LHCN-M2 (cell line): ENCODE measurements at regions not wholly inside any gene's neighbourhood (a gene's known extent, or its start where the extent isn't known, plus 50 kb on each side); places are given as distances from the start of the nearest gene placed in this dataset.
"Not testable (repeated sequence)": the region's sequence is repeated elsewhere in the genome, so short reads cannot be mapped to it uniquely, and the experiment has no call there.

Experiments
- DNase-seq: peaks from one replicate; pipeline ENCODE4 v3.0.0-alpha.2; 2012; ENCODE audit warnings: low read depth

DNA sequence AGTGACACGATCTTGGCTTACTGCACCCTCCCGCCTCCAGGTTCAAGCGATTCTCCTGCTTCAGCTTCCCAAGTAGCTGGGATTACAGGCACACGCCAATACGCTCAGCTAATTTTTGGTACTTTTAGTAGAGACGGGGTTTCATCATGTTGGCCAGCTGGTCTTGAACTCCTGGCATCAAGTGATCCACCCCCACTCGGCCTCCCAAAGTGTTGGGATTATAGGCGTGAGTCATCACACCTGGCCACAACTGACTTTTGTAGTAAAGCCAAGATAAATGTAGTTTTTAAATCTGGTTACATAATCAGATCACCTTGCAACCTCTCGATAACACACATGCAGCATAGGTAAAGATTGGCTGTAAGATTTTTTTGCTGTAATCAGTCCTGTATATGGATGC lies 657.5 kb upstream of the DPPA4 start:
- no peak for DNase-seq

DNA sequence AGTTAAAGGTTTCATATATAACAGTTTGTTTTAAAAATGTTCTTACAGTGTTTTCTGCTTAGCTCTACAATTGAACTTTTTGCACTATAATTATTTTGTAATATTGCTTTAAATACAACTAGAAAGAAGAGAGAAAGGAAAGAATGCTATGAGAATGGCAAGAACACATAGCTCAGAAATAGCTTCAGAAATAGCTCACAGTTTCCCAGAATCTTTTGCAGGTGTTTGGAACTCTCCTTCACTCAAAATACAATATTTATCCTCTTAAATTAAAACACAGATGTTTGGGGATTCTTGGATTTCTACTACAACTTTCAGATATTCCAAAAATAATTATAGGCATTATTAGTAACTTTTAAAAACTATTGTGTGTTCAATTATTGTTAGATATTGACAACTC lies 658.0 kb upstream of the DPPA4 start:
- no peak for DNase-seq

DNA sequence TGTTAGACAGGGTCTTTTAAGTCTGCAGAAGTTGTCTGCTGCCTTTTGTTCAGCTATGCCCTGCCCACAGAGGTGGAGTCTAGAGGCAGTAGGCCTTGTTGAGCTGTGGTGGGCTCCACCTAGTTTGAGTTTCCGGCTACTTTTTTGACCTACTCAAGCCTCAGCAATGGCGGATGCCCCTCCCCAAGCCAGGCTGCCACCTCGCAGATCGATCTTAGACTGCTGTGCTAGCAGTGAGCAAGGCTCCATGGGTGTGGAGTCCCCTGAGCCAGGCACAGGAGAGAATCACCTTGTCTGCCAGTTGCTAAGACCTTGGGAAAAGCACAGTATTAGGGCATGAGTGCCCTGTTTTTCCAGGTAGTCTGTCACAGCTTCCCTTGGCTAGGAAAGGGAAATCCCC lies 664.6 kb upstream of the DPPA4 start:
- not testable (repeated sequence) for DNase-seq

DNA sequence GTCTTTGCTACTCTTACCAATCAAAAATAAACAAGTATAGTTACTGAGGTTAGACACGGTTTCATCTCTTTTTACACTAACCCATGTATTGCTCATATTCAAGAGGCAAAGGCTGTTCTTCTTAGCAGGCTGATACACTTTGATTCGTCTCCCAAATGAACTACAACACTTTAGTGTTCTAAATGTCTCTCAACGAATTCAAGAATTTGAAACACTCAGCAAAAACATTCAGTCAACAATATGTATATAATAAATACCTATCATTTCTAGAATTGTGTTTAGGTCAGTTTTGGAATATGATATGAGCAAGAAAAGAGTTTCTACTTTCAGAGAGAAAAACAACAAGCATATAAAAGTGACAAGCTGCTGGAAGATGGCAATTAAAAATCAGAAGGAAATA lies 669.6 kb upstream of the DPPA4 start:
- no peak for DNase-seq

DNA sequence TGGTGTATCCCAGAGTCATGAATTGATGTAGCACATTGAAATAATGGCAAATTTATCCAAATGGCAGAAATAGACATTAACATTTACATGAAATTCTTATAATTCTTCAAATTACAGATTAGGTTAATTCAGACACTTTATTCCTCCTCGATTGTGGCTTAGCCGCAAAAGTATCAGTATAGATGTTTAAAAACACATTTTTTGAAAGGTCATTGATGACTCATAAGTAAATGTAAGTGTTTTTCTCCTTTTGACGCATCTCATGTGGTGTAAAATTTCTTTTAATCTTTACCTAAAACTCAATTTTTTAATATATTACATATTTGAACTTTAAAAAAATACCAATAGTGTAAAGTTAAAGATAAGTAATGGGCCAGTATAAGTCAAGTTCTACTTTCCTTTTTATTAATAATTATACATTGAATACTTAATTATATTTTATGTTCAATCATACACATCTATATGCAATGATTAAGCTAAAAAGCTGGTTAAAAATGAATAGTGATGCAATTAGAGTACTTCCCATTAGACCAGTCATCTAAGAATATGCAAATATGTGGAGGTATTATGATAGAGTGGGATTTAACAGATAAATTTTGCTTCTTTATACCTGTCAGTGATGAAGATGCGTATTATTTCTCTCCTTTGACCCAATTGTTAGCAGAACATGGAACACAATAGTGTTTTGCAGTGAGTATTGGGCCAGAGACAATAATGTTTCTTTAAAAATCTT lies 678.1 kb upstream of the DPPA4 start:
- no peak for DNase-seq

DNA sequence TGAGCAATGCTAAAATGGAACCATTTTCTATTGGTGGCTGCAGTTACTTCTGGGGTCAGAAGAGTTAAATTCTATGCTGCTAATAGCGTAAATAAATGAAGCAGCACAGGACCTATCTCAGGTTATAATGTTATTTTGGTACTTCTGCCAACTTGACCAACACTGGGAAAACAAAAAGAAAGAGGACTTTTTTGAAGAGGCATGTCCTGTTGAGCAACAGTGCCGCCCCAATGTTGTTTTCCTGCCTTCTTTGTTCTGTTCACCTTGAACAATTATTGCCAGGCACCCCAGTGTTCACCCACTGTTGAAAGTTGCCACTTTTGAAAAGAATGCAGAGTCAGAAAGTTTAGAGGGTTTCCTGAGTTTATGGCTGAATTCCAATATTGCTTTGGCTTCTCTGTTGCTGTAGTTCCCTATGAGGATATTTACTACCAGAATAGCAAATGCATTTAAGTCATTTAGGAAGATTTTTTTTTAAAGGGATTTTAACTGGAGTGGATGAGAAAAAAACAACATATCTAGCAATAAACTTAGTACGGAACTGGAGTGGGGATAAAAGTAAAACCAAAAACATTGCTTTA lies 679.0 kb upstream of the DPPA4 start:
- no peak for DNase-seq

DNA sequence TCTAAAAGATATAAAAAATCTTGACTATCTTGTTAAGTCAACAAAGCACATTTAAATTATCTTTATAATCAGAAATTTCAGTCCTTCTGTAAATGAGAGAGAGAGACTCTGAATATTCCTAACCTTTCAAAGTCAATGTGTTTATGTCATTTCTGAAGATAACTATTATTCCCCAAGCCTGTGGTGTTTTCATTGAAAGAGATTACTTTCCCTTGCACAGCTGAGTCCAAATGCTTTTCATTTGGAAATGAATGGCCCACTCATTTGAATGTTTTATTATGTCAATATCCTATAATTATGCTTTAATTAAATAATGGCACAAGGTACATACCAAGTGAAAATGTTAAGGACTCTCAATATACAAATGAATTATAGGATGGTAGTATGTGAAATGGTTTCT lies 680.0 kb upstream of the DPPA4 start:
- no peak for DNase-seq

DNA sequence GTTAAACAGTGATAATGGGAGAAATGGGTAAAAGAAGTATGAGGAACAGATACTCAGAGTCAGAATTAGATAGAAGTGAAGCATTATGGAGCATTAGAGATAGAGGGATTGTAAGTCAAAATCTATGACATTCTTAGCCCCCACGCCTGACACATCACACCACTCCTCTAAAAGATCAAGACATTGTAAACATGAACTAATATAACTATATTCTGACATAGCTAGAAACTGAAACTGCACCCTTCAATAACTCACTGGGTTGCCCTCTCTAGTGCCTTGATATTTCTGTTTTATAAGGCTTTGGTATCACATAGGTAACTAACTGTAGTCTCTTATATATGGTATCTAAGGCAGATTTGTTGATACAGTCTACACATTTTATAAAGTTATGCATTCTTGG lies 684.3 kb upstream of the DPPA4 start:
- no peak for DNase-seq

DNA sequence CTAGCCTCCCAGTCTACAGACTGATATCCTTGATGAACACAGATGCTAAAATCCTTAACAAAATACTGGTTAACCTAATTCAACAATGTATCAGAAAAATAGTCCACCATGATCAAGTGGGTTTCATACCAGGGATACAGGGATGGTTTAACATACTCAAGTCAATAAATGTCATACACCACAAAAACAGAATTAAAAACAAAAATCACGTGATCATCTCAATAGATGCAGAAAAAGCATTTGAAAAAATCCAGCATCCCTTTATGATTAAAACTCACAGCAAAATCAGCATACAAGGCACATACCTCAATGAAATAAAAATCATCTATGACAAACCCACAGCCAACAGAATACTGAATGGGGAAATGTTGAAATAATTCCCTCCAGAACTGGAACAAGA lies 685.7 kb upstream of the DPPA4 start:
- DNase-seq: not testable (repeated sequence)

DNA sequence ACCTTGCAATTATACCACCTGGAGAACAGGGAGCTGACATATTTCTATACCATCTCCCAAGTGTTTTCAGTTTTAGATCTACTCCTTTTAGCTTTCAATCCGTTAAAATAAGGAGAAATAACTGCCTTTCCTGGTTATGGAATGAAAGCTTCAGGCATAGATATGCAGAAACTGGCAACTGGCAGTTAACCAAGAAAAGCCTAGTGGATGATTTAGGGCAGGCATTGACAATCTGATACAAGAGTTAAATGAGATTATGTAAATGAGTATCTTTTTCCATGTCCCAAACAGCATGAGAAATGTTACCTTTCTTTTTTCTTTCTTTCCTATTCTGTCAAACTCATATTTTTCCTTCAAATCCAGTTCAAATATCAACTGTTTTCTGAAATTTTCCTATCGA lies 689.1 kb upstream of the DPPA4 start:
- DNase-seq: peak; percentile 7

DNA sequence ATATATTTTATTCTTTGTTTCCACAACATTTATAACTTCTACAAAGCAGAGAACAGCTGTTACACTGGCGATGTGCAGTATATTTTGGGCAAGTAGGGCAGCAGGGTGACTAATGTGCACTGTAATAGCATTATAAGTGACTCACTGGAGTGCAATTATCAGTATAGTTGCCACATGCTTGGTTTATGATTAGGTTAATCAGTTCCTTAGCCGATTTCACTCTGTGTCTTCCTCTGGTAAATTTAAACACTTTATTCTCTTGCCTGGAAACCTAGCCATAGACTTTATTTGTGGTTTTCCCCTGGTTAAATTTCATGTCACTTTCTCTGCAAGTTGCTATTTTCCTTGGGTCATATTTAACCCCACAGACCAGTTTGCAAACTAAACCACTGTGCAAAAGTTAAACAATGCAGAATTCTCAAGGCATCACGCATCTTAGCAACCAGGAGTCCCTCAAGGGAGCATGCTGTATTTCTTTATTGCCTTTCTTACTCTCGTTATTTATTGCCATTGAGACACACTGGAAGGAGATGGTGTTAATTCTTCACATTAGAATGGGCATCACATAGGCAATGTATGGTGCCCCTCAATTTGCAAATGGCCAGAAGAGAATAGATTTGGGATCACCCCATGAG lies 690.2 kb upstream of the DPPA4 start:
- DNase-seq: peak; percentile 91

DNA sequence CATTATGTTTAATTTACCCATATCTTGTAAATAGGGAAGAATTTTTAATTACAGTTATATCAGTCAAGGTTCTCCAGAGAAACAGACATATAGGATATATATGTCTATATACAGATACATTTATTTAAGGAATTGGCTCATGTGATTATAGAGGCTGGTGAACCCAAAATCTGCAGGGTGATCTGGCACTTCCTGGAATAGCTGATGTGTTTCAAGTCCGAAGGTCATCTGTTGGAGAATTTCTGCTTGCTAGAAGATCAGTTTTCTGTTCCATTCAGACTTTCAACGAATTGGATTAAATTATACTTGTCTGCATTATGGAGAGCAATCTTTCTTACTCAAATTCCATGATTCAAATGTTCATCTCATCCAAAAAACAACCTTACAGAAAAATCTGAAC lies 694.6 kb upstream of the DPPA4 start:
- DNase-seq: no peak

DNA sequence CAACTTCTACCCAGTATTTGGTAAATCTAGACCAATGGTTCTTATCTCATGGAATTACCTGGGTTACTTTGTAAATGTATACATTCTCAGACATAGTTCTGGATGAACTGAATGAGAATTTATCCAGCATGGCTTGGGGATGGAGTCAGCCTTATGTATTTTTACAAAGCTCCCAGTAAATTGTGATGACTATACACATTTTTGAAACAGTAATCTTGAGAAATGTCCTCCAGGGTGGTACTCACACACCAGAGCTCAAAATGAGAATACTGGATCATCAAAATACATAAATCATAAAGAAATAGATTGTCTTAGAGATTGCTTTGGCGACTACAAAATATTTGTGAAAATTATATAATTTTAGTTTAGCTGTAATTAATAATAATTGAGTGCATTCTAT lies 722.1 kb upstream of the DPPA4 start:
- DNase-seq: no peak

DNA sequence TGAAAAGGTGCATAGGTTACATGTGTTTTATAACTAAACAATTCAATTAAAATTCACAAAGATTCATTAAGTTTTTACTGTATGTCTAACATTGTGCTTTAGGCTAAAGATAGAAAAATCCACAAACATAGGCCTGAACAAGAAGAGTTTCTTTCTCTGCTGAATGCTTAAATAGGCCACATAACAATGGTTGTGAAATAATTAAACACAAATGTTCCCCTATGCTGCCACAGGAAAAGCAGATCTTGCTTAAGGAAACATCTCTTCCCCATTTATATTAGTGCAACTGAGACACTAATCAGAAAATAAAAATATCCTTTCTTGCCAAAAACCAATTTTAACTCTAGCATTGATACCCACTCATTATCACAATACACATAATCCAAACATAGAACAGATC lies 725.4 kb upstream of the DPPA4 start:
- DNase-seq: no peak

DNA sequence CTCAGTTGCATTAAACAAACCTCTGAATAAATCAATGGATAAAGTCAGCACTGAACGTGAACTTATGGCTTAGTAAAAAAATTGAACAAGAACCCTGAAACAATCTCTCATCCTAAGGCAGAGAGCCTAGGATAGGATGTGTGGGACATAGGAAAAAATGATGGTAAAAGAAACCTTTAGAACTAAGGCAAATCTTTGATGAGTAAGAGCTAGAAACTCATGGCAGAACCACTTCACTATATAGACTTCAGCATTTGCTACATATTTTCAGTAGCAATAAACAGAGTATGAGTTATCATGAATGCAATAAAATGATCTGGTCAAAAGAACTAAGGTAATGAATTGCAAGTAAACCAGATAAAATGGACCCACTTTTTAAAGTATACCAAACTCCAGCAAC lies 725.8 kb upstream of the DPPA4 start:
- no peak for DNase-seq

DNA sequence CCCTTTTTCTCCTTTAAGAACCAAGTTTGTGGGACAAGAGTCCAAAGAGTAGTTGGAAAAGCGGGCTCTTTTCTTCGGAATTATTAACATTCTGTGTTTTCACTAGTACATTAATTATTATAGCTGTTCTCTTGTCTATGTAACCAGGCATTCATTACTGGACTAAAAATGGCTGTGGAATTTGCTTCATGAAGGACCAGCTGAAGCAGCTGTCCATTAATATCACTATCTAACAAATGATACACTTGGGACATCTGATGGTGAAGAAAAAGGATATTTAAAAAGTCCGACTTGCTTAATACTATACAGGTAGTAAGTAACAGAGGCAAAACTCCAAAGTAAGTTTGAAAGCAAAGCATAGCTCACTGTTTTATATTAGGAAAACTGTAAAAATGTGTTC lies 728.9 kb upstream of the DPPA4 start:
- peak; percentile 39 for DNase-seq

DNA sequence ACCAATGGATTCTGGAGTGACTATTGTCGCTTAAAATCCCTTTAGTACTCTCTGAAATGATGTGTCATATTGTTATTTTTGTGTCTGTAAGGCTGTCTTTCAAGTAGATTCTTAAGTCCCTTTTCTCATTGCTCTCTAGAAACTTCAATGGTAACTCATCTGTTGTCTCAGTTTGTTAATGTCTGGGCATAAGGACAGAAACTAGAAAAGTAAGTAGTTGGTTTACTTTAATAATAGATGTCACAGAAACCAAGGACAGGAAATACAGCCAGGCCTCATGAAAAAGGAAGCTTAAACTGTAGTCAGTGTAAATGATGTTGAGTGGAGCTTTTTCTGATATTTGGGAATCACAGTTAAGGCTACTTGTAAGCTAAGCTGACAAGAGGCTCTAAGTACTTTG lies 730.2 kb upstream of the DPPA4 start:
- DNase-seq: no peak

DNA sequence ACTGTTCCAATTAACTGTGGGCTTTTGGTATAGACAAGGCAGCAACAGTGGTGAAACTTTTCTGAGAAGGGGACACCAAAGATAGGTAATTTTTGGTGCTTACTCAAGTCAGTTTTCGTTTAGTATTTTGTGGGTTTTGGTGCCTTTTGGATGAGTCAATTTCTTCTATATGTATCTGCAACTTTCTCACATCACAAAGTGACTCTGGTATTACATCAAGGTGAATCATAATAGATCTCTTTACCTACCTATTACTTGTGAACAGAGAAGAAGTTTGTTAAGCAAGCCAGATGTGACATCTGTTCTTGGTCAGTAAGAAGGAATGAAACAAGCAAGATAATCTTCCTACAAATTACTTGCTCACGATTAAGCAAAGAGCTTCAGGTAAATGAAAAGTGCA lies 732.4 kb upstream of the DPPA4 start:
- DNase-seq: peak; percentile 7

DNA sequence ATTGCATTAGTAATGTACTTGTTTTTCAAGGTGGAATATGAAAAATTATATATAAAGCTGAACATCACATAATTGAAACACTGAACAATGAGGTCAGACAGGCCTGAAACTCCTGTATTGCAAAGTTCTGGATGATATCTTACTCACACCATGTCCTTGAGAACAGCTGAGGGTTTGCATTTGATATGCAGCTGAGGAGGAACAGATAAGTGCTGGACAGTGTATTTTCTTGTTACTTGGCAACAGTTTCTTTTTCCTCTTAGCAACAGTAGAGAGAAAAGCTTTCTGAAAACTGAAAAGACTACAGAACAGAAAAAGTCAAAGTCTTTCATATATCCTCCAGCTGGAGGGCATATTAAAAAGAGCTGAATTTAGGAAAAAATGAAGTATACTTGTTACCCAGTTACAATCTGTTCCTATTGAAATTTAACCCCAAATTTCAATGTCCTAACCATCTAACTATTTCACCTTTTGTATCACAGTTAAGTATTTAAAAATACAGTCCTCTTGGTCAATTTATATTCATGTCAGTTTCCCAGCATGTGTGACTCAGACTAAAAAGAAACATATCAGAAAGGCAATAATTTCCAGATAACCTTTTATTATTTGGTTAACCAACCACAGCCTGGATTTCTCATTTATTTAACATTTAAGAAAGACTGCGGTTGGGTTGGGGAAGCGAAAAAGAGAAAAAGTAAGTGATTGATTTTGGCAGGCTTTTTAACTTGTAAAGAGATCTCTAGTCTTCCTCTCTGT lies 733.0 kb upstream of the DPPA4 start:
- DNase-seq: peak; percentile 82

DNA sequence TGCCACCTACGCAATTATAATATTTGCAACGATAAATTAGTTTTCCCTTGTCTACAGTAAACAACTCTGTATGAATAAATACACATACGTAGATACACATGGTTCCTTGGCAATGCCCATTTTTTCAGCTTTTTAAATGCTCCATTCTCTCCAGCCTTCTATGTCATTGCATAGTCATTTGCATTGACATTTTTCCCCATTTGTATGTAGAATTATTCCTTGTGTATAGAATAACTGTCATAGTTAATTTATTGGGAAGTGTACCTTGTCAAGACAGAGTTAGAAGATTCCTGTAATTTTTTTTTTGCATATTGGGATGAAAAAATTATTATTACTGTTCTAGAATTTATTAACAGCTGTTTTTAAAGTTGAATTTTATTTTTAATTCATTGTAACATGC lies 736.7 kb upstream of the DPPA4 start:
- no peak for DNase-seq

DNA sequence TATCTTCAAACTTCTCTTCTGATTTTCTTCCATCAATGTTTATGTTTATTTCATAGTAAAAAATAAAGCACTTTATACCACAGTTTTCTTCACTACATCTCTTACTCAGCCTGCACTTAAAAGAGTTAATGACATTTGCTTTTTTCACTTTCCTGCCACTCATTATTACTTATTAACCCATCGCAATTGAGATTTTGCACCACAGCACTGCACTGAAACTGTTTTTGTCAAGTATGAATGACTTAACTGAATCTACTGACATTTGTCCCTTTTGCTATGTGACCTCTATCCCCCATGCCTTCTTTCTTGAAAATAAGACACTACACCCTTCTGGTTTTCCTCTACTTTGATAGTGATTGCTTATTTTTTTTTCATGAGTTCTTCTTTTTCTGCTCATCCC lies 739.7 kb upstream of the DPPA4 start:
- DNase-seq: no peak

DNA sequence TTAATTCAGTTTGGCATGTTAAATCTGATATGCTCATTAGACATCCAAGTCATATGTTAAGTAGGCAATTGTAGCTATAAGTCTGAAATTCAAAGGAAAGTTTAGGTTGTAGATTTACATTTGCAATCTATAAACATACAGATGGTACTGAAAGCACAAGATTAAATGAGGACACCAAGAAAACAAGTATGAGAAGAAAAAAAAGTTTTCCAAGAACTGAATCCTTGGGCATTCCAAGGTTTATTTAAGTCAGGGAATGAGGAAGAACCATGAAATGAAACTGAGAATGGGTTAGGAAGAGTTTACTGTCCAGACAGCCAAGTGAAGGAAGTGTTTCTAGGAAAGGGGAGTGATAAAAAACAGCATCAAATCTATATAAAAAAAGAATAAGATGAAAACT lies 756.1 kb upstream of the DPPA4 start:
- DNase-seq: no peak
